KG1 (cell line): ENCODE measurements at regions not wholly inside any gene's neighbourhood (a gene's known extent, or its start where the extent isn't known, plus 50 kb on each side); places are given as distances from the start of the nearest gene placed in this dataset.
"Not testable (repeated sequence)": the region's sequence is repeated elsewhere in the genome, so short reads cannot be mapped to it uniquely, and the experiment has no call there.

Experiments used
- DNase-seq: peaks from one replicate; lab custom pipeline; 2025; lab: John Stamatoyannopoulos, UW

DNA sequence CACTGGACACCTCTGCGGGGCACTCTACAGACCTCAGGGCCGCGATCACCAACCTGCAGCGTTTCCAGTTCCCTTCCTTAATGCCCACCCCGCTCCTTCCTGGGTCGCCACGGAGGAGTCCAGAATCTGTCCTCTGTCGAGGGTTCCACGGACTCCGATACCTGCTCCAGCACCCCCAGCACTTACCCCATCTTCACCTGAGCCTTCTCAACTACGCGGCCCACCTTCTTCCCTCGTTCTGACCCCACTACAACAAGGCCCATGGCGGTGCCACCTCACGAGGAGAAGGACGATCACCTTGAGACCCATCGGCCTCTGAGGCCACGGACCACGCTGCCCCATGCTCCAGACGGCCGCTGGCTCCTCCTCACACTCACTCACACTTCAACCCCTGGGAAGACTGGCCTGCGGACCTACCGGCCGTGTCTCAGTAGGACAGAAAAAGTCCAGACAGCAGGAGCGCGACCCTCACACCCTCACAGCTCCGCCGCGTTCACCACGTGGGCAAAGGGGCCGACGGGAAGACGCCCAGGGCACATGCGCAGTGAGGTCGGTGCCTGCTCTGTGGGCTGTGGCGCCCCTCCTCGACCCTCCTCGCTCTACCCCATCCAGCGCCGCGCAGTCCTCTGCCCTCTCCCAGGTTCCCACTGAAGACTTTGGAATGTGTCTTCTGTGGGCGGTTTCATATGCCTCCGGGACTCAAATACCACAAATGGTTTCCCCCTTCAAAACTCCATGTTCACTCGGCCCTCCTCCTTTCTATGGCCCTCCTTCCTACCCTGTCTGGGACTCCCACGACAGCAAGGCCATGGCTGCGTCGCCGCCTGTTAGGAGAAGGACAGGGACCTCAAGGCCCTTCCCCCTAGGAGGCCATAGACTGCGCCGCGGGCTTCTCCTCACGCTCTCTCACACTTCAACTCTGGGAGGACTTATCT is 193.9 kb upstream of the PHF14 start:
- no peak for DNase-seq

DNA sequence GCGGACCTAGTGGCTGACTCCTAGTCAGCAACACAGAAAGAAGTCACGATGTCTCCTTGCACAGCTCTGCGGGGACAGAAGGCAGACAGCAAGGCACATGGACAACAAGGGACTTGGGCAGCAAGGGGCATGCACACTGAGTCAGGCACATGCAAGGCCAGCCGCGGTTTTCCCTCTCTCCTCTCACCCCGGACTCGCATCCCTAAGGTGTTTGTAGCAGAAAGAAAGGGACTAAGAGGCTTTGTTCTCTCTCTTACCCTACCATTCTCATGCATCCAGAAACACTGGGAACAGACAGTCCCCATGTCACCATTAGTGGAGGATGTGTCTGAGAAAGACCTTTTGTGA is 193.3 kb upstream of the PHF14 start:
- DNase-seq, result no peak

DNA sequence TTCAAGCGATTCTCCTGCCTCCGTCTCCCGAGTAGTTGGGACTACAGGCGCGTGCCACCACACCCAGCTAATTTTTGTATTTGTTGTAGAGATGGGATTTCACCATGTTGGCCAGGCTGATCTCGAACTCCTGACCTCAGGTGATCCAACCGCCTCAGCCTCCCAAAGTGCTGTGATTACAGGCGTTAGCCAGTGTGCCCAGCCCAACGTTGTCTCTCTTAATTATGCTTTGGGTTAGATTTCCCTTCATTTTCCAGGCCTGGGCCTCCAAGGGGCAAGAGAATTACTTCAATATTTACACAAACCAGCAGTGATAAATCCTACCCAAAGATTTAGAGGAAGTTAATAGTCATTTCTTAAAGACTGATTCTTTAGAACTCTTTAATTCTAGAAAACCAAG is 186.7 kb upstream of the PHF14 start:
- not testable (repeated sequence) for DNase-seq

DNA sequence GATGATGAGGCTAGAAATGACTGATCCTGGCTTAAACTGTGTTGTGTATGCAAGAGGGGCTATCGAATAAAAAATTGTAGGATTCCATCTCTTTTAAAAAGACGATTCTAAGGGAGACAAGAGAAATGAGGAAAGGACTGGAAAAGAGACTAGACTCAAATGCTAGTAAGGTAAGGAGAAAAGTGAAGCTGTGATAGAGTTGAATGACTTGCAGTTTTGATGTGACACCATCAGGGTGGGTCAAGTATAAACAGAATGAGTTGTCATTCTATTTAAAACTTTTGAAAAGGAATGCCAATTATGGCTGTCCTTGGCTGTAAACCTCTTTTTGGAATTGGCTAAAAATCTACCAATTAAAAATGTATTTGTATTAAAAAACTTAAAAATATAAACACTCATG is 184.5 kb upstream of the PHF14 start:
- no peak for DNase-seq

DNA sequence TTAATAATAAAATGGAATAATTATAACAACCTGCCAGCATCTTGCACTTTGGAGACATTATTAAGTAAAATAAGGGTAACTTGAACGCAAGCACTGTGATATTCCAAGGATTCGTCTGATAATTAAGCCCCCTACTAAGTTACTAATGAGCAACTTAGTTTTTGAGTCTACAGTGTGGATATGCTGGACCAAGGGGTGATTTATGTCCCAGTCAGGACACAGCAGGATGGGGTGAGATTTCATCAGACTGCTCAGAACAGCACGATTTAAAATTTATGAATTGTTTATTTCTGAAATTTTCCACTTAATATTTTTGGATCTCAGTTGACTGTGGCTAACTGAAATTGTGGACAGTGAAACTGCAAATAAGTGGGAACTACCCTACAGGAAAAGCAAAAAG is 182.8 kb upstream of the PHF14 start:
- DNase-seq, result no peak

DNA sequence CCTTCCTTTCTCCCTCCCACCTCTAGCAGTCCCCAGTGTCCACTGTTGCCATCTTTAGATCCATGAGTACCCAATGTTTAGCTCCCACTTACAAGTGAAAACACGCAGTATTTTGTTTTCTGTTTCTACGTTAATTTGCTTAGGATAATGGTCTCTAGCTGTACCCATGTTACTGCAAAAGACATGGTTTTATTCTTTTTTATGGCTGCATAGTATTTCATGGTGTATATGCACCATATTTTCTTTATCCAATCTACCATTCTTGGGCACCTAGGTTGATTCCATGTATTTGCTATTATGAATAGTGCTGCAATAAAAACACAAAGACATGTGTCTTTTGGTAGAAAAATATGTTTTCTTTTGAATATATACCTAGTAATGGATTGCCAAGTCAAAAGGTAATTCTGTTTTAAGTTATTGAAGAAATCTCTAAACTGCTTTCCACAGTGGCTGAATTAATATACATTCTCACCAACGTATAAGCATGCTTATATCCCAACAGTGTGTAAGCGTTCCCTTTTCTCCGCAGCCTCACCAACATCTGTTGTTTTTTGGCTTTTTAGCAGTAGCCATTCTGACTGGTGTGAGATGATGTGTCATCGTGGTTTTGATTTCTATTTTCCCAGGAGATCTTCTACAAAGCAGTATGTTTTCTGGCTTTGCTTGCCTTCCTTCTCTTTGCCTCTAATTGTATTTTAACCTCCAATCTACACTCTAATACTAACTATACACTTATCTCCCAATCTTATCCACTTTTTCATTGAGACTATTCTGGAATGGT is 179.5 kb upstream of the PHF14 start:
- no peak for DNase-seq

DNA sequence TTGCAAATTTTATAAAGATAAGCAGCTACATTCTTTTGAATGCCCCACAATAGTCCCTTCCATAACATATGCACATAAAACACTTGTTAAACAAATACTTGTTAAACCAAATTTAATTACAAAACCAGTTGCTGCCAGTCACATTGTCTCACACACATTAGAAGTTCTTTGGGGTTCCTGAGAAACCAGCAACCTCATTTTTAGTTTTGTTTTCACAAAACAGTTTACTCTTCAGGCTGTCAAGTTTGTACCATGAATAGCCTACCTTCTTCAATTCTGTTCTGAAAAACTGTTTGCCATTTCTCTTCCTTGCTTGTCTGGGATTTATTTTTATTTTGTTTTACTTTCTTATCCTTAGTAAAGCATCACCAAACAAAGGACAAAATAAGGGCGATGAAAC is 176.5 kb upstream of the PHF14 start:
- no peak for DNase-seq

DNA sequence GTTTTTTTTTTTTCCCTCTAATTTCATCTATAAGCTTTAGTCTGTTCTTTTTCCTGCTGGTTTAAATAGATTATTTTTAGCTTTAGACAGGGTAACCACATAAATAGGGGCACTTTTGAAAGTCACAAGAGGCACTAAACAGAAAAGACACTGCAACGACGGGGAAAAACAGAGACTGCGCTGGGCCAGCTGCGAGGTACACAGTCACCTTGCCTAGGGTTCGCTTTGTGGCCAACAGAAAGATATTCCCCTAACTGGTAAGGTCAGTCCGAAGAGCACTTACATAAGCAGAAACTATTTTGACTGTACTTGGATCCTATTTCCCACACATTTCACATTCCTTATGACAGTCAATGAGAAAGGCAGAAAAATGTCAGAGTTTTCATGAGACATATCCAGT is 175.6 kb upstream of the PHF14 start:
- no peak for DNase-seq

DNA sequence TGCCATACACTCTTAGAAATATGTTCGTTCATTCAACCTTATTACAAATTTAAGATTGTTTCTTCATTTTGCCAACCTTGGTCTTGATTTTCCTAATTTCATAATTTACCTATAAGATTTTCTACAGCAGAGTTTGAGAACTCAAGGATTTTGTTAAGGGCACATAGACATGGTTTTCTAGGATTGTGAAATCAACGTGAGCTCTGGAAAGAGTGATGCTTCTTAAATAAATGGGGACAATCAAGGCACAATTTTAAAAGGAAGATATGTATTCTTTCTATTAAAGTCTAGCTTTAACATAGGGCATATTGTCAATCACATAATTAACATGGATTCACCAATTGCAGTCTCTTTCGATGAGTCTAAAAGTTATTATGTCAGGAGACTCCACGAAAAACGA is 174.2 kb upstream of the PHF14 start:
- no peak for DNase-seq

DNA sequence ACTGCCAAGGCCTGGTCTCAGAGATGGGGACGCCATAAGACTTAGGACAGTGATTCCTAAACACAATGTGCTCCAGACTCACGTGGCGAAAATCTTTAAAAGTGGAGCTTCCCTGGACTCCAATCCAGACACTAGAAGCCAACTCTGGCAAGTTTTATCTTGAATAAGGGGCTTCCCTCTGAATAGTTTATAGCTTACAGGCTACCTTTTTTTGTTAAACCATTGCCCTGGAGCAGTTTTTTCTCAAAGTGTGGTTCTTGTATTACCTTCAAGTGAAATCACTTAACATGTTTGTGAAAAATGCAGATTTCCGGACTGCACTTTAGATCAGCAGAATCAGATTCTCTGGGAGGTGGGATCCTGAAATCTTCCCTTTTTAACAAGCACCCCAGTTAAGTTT is 171.7 kb upstream of the PHF14 start:
- DNase-seq, result no peak

DNA sequence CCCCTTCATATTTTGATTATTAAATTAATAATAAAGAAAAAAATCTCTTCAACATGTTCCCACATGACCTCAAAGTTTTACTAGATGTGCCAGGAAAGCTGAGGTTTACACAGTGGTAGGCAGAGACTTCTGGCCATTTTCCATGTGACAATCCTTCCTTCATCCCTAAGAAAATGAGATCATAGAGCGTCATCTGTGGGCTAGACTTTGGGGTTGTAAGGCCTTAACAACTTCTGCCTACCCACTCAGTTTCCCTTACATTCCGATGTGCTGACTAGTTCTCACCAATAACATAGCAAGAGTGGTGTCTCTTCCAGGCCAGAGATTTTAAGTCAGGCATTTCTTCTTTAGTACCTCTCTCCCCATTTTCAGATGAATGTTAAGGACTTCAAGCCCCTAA is 171.1 kb upstream of the PHF14 start:
- no peak for DNase-seq

DNA sequence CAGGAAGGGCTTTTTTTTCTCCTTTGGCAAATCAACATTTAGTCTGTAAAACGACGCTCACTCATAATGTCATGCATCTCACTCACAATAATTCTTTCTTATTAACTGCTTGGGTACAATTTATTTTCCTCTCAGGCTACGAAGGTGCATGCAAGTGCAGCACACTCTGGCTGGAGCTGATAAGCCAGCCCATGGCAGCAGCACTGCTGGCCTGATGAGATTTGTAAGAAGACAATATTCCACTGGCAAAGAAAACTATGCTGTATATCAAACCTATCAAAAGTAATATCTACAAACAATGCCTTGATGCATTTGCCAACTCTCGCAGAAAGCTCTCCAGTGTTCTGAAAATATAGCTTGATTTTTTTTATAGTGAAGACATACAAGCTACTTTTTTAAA is 170.0 kb upstream of the PHF14 start:
- DNase-seq, result no peak

DNA sequence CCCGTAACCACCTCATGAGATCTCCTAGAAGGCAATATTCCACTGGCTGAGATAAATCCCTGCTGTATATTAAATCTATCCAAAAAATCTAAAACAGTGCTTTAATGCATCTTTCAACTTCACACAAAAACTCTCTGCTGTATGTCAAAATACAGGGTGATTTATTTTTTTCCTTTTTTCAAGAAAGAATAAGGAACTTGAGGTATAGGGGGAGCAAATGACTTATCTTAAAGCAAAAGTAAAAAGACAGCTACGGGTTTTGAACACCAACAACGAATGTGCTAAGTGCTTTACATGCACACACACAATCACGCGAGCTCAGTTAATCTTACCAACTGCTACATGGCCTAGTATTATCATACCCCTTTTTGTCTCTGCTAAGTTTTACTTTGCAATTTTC is 168.9 kb upstream of the PHF14 start:
- DNase-seq, result no peak

DNA sequence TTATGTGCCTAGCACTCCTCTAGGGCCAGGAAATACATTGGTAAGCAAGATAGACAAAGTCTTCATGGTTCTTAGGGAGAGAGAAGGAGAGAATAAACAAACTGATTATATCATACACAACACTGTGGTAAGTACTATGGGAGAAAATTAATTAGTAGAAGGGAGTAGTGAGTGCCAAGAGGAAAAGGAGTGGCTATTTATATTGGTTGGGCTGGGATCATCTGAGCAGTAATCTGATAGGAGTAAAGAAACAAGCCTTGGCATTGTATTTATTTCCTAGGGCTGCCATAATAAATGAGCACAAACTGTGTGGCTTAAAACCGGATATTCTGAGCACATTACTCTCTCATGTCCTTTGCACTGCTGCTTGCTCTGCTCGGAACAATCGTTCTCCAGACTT is 158.1 kb upstream of the PHF14 start:
- no peak for DNase-seq

DNA sequence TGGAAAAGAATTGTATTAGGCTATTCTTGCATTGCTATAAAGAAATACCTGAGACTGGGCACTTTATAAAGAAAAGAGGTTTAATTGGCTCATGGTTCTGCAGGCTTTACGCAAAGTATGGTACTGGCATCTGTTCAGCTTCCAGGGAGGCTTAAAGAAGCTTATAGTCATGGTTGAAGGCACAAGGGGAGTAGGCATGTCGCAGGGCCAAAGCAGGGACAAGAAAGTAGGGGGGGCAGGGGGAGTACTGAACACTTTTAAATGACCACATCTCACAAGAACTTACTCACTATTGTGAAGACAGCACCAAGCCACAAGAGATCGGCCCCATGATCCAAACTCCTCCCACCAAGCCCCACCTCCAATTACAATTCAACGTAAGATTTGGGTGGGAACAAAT is 152.5 kb upstream of the PHF14 start:
- DNase-seq, result no peak

DNA sequence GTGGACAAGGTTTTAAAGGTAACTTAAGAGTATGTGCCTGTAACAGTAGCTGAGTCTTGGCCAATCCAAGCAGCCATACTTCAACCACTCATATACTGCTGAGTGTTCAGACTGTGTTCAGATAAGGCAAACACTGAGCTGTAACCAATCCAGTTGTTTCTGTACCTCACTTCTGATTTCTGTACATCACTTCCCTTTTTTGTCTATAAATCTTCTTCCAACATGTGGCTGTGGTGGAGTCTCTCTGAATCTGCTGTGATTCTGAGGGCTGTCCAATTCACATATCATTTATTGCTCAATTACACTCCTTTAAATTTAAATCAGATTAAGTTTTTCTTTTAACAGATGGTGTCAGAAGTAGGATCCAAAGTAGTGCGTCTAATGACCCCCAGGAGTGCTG is 149.5 kb upstream of the PHF14 start:
- DNase-seq, result no peak

DNA sequence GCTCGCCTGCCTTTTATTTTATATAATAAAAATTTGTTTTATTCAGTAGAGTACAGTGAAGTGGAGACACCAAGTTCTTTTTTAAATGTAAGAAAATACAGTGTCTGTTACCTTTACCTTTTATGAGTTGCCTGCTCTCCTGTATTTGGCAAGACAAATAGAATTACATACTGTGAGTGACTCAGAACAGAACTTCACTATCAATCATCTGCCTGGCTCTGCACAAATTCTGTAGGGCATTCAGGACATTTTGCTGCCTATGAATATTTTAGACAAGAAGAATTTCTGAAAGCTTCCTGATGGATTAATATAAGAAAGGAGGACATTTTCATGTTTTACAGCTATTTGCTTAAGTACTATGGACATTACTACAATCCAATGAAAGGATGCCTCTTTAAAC is 135.4 kb upstream of the PHF14 start:
- no peak for DNase-seq

DNA sequence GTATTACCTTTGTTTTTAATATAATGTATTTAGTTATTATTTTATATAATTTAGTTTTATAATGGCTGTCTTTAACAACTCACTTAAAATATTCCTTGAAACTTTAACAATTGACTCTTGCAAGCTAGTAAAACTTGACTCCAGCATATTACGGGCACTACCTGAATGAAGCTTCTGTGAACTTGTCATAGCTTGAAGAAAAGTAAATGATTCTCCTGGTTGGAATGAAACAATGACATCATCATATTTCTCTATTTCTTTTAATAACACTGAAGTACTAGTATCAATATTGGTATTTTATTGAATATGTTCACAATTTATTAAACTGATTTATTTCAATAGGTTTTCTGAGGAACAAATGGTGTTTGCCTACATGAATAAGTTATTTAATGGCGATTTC is 128.4 kb upstream of the PHF14 start:
- DNase-seq, result no peak

DNA sequence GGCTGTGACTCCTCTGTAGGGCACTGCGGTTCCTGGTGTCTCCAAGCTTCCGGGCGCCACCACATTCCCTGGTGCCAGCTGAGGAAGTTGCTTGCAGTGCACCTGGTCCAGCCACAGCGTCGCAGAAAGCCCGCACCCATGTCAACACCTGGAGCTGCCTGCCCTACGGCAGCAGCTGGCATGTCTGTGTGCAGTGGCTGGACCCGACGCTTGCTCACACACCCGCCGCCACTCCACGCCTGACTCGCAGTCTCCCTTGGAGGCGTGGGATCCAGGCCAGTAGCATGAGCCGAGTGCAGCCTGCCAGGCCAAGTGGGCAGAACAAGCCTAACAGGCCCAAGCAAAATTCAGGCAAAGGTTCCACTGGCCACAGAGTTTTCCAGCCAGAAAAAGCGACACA is 118.1 kb upstream of the PHF14 start:
- DNase-seq, result no peak

DNA sequence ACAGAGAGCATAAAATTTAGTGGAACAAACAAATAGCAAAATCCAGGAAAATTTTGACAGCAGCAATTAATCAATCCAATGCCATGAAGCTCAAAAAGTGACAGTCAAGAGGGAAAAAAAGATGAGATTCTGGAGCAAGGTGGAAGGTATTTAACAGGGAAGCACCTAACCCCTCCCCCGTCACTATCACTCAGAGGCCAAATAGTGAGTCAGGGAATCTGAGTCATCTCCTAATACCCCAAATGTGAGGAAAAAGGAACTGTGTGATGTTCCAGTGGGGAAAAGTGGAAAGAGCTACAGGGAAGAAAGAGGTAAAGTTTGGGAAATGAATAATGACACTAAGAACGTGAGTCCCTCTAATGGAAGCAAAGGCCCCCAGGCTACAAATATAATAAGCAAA is 113.2 kb upstream of the PHF14 start:
- no peak for DNase-seq

DNA sequence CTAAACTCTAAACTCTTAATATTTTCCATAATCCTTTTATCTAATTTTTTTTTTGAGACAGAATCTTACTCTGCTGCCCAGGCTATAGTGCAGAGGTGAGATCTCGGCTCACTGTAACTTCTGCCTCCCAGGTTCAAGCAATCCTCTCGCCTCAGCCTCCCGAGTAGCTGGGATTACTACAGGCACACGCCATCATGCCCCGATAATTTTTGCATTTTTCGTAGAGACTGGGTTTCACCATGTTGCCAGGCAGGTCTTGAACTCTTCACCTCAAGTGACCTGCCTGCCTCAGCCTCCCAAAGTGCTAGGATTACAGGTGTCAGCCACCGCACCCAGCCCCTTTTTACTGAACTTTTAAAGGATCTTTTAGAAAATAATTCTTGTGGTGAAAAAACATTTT is 110.2 kb upstream of the PHF14 start:
- no peak for DNase-seq

DNA sequence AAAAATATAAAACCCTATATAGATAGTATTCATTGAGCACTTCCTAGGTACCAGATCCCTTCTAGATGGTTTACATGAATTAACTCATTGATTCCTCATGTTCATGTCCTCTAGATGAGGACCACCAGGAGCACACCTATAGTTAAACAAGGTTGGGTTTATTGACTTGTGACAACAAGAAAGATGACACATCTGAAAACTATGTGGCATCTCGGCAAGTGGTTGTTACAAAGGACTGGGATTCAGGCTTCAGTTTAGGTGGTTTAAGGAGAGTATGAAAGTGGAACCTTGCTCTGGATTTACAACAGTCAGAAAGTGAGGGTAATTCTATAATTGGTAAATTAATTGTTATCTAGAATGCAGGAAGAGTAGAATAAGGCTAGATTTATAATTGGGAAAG is 99.0 kb upstream of the PHF14 start:
- no peak for DNase-seq

DNA sequence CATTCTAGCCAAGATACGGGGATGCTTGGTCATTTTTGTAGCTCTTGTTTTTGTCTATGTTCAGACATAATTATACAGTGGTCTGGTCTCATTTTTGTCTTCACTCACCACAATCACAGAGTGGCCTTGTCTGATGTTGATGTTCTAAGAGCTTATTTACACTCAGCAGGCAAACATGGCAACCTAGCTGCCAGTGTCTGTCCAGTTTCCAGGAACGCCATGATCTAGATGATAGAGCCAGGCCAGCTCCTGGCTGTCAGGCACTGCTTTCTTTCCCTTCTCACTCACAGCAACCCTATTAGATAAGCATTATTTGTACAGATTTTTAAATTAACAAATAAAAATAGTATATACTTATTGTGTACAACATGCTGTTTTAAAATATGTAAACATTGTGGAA is 98.6 kb upstream of the PHF14 start:
- DNase-seq, result no peak

DNA sequence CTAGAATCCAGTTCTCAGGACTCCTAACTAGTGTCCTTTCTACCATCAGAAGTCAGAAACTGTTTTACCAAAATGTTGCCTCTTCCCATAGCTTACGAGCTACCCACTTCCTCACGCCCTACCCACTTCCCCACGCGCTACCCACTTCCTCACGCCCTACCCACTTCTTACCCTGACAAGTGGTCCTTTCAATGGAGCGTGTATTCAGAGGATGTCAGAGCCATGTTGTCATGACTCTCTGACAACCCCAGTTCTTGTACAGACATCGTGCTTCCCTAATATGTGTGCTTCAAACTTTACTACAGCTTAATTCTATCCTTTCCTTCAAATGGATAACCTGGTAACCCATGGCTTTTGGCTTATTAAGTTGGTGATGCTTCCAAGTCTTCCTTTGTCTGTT is 84.8 kb upstream of the PHF14 start:
- no peak for DNase-seq
